CD4-positive, alpha-beta T cell treated with Interleukin-17A for 4 hours (primary cell): ENCODE measurements at regions not wholly inside any gene's neighbourhood (a gene's known extent, or its start where the extent isn't known, plus 50 kb on each side); places are given as distances from the start of the nearest gene placed in this dataset.

Experiments
- DNase-seq: peaks from one replicate; pipeline ENCODE4 v3.0.0-alpha.2; 2020; ENCODE audit warnings: mixed read lengths

DNA sequence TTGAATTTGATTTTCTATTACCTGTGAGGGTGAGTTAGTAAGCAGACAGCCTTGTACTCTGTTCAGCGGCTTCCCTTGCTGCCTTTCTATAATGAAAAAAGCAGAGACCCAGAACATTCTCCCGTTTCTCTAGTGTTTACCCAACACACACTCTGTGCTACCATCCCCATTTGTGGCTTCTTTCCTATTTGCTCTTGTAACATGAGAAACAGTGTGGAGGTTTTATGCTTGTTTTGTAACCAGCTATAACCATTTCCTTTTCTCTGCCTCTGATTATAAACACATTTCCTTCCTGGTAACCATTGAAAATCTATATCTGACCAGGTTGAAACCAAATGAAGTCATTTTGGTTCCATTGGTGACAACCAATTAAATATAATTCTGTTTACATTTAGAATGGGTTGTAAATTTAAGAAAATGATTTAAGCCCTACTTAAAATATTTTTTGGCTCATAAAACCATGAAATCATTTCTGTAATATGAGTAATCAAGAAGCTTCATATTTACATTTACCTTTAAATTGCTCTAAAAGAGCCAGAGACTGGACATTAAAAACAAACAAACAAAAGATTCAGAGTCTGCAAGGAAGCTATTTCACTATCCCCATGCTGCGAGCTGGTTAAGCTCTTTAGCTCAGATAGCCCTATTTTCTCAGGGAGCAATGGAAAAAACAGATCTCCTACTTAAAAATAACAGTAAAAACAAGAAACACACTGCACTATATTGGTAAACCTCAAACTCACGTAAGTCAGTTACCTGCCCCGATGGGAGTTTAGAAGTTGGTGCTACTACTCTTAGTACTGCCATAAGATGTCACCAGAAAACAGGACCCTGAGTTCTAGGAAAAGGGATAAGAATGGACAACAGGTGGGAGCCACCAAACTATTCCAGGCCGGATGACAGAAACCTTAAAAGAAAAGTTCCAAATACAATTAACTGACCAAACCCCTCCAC, 206.5 kb upstream of the EEA1 start:
- DNase-seq = no peak

DNA sequence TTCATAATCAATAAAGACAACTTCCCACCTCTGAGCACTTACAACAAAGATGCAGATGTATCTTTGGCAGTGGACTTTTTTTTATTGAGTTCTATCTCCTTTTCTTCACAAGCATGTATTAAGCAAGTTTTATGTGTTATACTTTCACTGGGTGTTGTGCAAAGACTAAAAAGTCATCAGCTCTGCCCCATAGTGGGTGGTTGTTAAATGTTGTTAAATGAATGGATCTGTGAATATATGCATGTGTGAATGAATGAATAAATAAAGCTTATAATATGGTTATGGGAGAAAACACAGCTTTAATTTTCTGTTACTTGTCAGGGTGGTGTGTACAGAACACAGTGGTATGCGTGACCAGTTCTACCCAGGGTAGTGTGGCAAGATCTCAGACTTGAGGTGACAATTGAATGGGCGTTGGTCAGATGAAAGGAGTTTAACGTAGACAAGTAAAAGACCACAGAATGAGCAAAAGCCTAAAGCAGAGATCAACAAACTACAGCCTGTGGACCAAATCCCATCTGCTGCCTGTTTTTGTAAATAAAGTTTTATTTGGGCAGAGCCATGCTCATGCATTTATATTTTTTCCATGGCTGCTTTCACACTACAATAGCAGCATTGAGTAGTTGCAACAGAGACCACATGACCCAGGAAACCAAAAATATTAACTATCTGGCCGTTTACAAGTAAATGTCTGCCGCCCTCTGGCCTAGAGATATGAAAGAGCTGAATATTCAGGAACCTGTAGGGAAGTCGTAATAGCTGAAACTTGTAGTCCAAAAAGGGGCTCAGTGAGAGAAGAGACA, 207.4 kb upstream of the EEA1 start:
- no peak for DNase-seq

DNA sequence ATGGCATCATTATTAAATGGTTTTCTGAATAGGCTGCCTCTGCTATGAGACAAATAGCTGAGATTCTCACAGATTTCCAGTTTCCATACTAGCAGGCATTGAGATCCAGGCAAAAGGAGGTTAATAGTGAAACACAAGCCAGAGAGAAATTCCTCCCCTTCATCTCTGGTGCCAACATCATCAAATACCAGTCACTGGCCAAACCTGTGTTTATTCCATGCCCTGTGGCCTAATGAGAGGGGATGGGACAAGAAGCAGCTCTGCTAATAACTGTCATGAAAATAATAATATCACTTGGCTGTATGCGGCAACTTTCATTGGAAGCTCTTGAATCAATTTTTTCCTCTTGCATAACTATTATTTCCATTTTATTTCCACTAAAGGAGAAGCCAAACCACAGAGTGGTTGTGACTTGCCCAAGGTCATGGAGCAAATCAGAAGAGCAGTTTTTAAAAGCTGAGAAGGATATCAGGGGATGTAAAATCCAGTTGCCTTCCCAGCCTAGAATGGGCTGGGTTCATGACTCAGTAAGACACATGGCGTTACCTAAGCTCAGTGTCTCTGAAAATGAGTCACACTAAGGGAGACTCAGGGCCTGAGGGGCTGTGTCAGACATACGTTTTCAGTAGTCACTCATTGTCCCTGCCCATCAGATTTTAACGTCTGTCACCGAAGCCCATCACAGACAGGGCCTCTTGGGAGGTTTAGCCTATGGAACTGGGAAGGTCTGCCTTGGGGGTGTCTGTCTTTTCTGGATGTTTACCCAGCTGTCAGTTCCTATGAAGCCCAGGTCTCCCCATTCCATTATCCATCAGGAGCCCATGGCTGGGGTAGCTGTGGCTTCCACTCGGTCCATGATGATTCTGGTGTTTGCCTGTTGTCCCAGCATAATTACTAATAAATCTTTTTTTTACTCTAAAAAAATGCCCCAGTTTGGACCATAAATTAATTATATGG, 208.8 kb upstream of the EEA1 start:
- DNase-seq = no peak

DNA sequence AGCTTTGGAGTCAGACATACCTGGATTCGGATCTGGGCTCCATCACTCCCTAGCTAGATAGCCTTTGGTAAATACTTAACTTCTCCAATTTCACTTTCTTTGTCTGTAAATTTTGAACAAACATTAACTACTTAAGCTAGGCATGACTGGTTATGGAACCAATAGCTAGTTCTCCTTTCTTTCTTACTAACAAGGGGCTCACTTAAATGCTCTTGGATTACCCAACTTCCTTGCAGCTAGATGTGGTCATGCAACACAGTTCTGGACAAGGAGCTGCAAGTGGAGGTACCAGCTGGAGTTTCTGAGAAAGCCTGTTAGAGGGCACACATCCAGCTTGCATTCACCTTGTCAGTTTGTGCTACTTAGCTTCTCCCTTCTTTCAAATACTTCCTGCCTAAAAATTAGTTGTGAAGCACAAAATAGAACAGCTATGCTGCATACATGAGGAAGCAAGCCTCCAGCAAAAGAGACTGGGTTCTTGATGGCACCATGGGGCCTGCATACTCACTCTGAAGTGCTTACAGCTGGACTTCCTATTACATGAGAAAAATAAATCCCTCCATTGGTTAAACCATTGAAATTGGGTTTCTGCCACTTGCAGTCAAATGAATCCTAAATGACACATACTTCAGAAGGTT, 210.1 kb upstream of the EEA1 start:
- no peak for DNase-seq

DNA sequence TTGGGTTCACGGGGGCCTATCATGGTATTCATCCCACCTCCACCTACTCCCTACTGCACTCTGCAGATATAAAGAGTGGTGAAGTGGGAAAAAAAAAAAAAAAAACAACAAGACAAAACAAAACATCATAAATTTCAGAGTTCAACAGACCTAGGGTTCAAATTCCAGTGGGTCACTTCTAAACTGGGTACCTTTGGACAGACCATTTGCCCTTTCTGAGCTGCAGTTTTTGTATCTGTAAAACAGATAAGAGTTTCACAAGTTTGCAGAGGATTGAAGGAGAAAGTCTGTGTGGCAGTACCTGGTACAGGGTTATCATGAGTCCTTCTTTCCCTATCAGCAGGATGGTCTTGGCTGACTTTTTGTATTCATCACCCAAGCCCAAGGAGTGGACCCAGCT, 211.2 kb upstream of the EEA1 start:
- no peak for DNase-seq

DNA sequence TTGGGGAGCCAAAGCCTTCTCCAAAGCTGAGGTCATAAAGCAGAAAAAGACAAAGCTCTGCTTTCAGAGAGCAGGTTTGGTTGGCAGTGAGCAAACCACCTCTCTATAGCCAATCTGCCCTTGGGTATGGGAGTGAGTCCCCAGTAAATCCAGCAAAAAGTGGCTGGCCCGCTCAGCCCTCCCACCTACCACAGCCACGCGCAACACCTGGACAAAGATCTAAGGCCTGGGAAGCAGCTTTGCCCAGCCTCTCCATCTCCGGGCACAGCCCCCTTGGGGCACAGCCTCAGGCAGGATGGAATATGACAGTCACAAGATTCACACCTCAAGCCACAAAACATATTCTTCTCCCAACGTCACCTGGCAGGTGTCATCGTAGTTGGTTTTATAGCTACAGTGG, 211.7 kb upstream of the EEA1 start:
- DNase-seq = no peak

DNA sequence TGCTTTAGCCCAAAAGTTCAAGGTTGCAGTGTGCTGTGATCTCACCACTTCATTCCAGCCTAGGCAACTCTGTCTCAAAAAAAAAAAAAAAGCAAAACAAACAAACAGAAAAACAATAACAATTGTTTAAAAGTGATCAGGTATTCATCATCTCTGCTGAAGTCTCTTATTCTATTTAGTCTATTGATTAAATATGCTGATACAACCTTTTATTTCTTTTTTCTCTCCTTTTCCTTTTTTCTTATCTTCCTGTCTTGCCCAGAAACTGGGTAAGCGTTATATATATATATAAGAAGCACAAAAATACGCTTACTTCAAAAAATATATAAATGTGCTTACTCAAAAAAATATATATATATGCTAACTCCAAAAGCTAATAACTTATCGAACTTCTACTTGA, 213.8 kb upstream of the EEA1 start:
- no peak for DNase-seq

DNA sequence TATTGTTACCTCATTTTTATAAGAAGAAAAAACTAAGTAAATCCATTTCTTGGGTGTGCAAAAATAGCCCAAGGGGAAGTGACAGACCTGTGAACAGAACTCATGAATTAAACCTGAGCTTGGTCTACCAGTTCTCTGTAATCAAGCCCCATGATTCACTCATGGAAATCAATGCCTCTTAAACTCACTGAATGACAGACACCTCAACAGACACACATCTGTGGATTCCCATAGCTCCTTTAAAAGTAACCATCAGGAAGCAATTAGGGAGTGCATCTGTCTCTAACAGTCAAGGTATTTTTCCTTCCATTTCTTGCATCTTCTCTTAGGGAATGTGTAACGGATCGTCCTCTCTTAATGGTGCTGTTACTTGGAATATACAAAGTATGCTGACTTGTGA, 215.0 kb upstream of the EEA1 start:
- DNase-seq = no peak

DNA sequence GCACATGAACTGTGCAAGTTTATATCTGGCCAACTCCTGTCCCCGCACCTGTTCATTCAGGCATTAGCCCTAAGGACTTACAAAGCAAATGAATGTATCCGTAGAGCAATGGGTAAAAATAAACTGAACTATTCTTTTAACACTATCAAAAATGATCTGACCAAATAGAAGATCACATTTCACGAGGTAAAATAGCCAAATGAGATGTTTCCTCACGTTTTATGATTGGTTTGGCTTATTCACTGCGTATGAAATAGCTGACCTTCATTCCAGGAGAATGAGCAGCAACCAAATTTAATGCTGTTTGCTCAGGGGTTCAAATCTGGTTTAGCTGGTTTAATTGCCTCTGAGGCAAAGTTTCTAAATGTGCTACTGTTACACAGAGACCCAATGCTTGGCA, 216.0 kb upstream of the EEA1 start:
- no peak for DNase-seq

DNA sequence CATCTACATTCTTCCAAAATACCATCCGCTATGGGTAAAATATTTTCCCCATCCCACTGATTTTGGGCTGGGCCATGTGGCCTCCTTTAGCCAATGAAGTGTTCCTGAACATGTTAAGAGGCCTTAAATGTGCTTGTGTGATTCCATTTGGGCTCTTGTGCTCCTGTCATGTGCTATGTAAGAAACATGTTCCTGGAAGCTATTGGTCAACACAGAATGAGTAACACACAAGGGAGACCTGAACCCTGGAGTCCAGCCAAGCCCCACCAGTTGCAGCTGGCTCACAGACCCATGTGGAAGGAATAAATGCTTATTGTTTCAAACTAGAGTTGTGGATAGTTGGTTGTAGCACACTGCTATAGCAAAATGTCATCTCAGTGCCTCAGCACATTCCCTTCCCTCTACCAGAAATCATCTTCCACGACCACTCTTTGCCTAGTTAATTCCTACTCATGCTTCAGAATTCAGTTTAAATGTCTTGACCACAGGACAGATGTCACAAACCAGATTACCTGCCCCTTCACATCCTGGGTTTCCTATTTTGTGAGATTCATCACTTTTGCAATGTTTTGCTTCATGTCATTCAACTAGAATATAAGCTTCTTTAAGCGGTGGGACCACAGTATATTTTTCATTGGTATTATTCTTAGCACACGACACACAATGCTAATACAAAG, 217.3 kb upstream of the EEA1 start:
- DNase-seq = no peak

DNA sequence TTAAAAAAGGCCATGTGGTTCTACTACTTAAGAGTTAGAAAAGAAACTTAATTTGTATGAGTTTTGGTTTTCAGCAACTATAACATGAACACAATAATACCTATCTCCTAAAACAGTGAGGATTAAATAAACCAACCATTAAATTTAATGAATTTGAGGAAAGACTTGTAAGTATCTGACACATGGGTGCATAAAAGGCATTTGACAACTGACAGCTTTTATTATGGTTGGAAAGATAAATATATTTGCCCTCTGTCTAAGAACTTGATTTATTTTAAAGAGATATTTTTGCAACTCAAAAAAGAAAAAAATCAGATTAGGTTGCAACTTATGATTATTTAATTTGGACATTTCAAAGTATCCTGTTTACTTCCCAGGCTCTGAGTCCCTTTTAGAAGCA, 217.9 kb upstream of the EEA1 start:
- DNase-seq = no peak

DNA sequence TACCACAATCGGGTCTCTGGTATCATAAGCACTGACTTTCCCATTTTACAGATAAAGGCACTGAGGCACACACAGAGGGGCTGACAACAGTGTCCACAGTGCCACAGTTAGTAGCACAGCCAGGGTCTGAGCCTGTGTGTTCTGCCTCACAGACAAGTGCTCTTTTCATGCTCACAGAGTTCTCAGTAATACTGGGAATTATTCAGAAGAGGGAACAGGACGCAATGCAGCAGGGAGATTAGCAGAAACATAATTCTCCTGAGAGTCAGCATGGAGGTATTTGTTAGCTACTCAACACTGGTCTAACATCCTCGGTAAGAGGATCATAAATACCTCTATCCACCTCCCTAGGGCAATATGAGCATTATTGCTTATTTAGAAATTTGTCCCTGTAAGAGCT, 219.3 kb upstream of the EEA1 start:
- DNase-seq = no peak

DNA sequence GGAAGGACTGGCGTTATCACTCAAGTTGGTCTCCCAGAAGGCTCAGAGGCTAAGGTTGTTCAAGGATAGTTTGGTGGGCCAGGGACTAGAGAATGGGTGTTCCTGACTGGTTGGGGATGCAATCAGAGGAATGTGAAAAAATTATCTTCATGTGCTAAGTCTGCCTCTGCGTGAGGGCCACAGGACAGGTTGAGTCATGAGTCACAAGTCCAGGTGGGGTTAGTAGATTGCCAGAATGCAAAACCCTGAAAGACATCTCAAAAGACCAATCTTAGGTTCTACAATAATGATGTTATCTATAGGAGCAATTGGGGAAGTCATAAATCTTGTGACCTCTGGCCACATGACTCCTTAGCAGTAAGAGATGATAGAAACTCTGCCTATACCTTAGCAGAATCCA, 220.1 kb upstream of the EEA1 start:
- no peak for DNase-seq

DNA sequence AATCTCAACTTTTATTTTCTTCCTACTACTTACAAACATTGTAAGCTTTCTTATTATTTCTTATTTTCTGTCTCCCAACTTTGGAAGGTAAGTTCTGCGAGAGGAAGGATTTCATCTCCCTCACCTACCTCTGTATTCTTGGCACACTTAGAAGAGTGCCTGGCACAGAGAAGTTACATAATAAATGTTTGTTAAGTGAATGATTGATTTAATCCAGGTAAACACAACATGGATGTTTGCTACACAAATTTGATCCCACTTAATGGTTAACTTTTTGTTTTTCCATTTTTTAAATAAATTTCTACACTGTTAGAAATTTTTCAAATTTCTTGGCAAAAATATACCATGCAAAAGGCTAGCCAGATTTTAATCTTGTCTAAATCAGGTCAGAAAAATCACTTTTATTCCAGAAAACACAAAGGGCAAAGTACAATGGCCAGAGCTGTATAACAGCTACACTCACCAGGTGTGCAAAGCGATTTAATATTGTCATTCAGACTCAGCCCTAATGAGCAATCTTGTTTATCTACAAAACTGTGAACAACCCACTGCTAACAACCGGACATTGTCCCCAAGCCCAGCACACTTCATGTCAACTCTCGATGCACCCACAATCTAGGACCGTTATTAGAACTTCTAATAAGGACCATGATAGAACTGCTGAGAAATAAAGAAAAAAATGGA, 222.1 kb upstream of the EEA1 start:
- no peak for DNase-seq

DNA sequence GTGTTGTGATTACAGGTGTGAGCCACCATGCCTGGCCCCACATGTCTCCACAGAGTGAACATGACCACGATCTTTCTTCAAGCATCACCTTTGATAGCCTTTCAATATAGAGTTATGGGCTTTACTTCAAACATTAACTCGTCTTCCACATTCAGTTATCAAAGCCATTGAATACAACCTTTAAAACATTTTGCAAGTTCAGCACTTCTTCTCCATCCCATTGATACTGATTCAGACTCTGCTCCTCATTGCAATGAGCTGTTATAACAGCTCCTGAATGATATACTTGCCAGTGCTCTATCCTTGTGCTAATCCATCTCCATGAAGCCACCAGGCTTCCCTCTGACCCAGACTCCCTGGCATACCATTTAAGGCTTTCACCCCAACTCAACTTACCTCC, 223.5 kb upstream of the EEA1 start:
- no peak for DNase-seq

DNA sequence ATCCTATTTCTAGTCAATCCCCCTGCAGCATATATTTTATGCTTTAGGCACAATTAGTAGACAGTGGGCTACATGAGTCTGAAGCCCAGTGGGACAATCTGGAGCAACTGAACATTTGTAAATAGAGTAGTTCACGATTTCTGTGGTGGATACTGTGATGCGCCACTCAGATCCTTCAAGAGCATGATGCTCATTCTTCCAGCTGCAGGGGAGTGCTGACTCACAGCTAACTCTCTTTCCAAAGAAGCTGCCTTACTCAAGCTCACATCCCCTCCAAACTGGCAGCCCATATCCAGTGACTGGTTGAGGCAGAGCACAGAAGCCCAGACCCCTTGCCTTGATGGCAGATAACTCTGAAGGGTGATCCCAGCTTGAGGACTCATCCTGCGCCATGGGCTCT, 224.2 kb upstream of the EEA1 start:
- no peak for DNase-seq

DNA sequence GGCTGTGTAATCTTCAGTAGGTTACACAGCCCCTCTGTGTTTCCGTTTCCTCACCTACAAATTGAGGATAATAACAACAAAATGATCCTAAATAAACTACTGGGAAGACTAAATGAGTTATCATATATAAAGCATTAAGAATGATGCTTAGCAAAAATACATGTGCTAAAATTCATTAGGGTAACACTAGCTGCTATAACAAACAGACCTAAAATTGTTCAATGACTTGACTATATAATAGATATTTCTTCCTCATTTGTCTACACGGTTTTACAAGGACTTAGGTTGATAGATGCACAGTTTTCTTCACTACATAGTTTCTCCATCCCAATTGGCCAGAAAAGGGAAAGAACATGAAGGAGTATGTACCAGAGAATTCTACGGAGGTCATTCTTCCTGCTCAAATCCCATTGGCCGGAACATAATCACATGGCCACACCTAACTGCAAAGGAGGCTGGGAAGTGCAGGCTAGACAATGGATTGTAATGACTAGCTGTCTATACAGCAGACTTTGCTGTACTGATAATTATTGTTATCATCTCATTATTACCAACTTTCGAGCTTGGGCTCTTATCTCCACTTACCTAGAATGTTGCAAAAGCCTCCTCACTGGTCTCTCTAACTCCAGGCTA, 223.5 kb upstream of the NUDT4 start:
- DNase-seq = no peak

DNA sequence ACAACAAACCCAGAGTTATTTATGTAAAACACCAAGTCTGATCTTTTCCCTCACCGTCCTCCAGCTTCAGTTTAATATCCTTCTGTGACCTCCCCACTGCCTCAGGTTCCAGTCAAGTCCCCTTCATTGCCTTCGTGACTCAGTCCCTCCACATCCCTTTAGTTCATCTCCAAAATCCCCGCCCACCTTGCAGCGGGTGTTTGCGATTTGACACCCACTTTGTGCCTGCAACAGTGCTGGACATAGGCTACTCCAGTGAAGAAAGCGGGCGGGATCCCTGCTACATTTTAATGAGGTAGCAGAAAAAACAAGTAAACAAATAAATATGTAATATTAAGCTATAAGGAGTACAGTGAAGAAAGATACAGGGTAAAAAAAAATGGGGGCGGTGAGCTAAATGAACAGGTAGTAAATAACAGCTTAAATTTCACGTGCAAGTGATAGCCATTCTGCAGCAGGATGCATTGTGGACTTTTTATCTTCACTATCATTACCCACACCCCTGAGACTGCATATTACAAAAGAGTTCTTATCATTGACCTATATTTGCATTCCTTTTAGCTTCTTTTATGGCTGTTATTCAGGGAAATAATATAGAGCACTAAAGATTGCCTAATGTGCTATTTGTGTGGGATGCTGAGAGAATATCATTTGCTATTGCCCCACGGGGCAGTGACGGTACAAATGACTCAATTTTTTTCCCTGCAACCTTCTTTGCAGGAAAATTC, 222.8 kb upstream of the NUDT4 start:
- DNase-seq = no peak

DNA sequence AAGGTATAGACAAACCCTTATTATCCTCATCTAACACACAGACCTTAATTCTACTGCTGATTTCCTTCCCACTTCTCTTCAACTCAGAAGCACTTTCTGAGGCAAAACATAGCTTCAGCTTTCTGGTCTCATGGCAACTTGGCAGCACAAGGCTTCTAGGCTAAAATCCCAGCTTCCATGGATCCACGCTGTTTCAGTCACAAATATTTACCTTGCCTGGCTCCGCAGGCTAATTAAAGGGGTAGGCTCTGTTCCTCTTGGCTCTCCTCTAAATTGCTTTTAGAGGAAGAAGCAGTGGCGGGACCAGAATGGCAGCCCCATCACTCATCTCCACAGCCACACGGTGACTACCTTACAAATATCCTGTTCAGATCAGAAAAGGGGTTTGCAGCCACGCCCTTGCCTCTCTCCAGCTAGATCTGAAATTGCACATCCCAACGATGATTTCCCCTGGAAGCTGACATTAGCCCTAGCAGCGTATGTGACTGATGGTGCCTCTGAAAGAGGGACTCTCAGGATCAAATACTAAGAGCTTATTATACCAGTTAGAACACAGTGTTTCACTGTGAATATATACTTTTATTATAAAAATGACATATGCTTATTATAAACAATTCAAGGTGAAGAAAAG, 221.5 kb upstream of the NUDT4 start:
- DNase-seq = no peak

DNA sequence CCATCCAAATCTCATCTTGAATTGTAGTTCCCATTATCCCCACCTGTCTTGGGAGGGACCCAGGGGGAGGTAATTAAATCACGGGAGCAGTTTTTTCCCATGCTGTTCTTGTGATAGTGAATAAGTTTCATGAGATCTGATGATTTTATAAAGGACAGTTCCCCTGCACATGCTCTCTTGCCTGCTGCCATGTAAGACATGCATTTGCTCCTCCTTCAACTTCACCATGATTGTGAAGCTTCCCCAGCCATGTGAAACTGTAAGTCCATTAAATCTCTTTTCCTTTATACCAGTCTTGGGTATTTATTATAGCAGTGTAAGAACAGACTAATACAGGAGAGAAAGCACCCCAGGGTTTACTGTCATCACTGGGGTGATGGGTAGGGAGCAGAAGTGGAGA, 220.4 kb upstream of the NUDT4 start:
- no peak for DNase-seq
